NB4 (cell line): ENCODE measurements at regions not wholly inside any gene's neighbourhood (a gene's known extent, or its start where the extent isn't known, plus 50 kb on each side); places are given as distances from the start of the nearest gene placed in this dataset.

Experiments
- CTCF ChIP-seq: IDR thresholded peaks from one replicate; pipeline ENCODE4 v1.5.1; 2012; ENCODE audit warnings: low read depth, low read length
- POLR2A ChIP-seq: IDR thresholded peaks from 2 replicates; pipeline ENCODE4 v1.6.1; 2011; ENCODE audit warnings: mild to moderate bottlenecking; ENCODE audit not compliant: insufficient read length; ENCODE audit errors: extremely low read depth

GRCh38 chrX:124555036-124555595 lies 208.8 kb downstream of the SH2D1A start:
- TF ChIP-seq POLR2A (no peak), CTCF (no peak)
